GM23248 (cell line): ENCODE measurements at regions not wholly inside any gene's neighbourhood (a gene's known extent, or its start where the extent isn't known, plus 50 kb on each side); places are given as distances from the start of the nearest gene placed in this dataset. TPM values are rescaled to one million over a fixed set of nuclear protein-coding genes. Genes with fewer than 3 reads are reported as not detected.

Experiments
- DNase-seq: peaks from one replicate; pipeline ENCODE4 v3.0.0-alpha.2; 2015
- H2AFZ ChIP-seq: fragments of 200-600 bp; sonication (generic); 2 replicates; pipeline ENCODE4 v1.6.1; 2016; ENCODE audit warnings: antibody characterized with exemption
- H3F3A ChIP-seq: fragments of 200-600 bp; sonication (generic); 2 replicates; pipeline ENCODE4 v1.6.1; 2016; ENCODE audit warnings: mild to moderate bottlenecking, antibody characterized with exemption, mixed run types; ENCODE audit not compliant: insufficient read depth
- H3K27ac ChIP-seq: fragments of 200-600 bp; sonication (generic); 2 replicates; pipeline ENCODE4 v1.5.1; 2016; ENCODE audit warnings: mild to moderate bottlenecking
- H3K27me3 ChIP-seq: fragments of 200-600 bp; sonication (generic); replicated peaks from 2 replicates; pipeline ENCODE4 v1.6.1; 2016; ENCODE audit warnings: mild to moderate bottlenecking; ENCODE audit not compliant: insufficient read depth
- H3K36me3 ChIP-seq: fragments of 200-600 bp; sonication (generic); 2 replicates; pipeline ENCODE4 v1.6.1; 2016; ENCODE audit warnings: low read depth, mild to moderate bottlenecking
- H3K4me1 ChIP-seq: fragments of 200-600 bp; sonication (generic); 2 replicates; pipeline ENCODE4 v1.6.1; 2016; ENCODE audit warnings: mild to moderate bottlenecking; ENCODE audit not compliant: insufficient read depth
- H3K4me2 ChIP-seq: fragments of 200-600 bp; sonication (generic); one replicate; pipeline ENCODE4 v1.6.1; 2016; ENCODE audit warnings: mild to moderate bottlenecking; ENCODE audit not compliant: unreplicated experiment
- H3K4me3 ChIP-seq: fragments of 200-600 bp; sonication (generic); 2 replicates; pipeline ENCODE4 v1.5.1; 2016; ENCODE audit warnings: mild to moderate bottlenecking
- H3K79me2 ChIP-seq: fragments of 200-600 bp; sonication (generic); 2 replicates; pipeline ENCODE4 v1.6.1; 2016; ENCODE audit warnings: mild to moderate bottlenecking; ENCODE audit not compliant: insufficient read depth
- H3K9ac ChIP-seq: fragments of 200-600 bp; sonication (generic); 2 replicates; pipeline ENCODE4 v1.6.1; 2016; ENCODE audit warnings: mild to moderate bottlenecking
- H3K9me2 ChIP-seq: fragments of 200-600 bp; sonication (generic); 2 replicates; pipeline ENCODE4 v1.6.1; 2016; ENCODE audit warnings: mixed run types, mild to moderate bottlenecking, moderate library complexity; ENCODE audit not compliant: insufficient read depth
- H3K9me3 ChIP-seq: fragments of 200-600 bp; sonication (generic); one replicate; pipeline ENCODE4 v1.6.1; 2017; ENCODE audit warnings: low read depth
- H4K20me1 ChIP-seq: fragments of 200-600 bp; sonication (generic); 2 replicates; pipeline ENCODE4 v1.6.0; 2016; ENCODE audit not compliant: insufficient read depth
- EZH2 ChIP-seq: fragments of 200-600 bp; sonication (generic); IDR thresholded peaks from 2 replicates; pipeline ENCODE4 v1.6.1; 2018; ENCODE audit warnings: antibody characterized with exemption, mild to moderate bottlenecking; ENCODE audit not compliant: insufficient read depth, poor library complexity, severe bottlenecking
- EZH2phosphoT487 ChIP-seq: fragments of 200-600 bp; sonication (generic); IDR thresholded peaks from 2 replicates; pipeline ENCODE4 v1.6.1; 2018; ENCODE audit warnings: antibody characterized with exemption, moderate library complexity, mild to moderate bottlenecking, low read depth; ENCODE audit not compliant: insufficient read depth
- WGBS, 2 experiments: methylation state at CpG; one replicate each; pipeline ENCODE4 v1.1.6; 2015 to 2017; ENCODE audit warnings: low lambda C conversion rate in 2 of 2, low coverage in 1 of 2; ENCODE audit errors: missing lambda C conversion rate in 2 of 2; 5-methylcytosine and 5-hydroxymethylcytosine counted together
- in situ Hi-C: fragments of 300-500 bp; cut with MboI; formaldehyde crosslinking; loops from 2 replicates; pipeline ENCODE4 v1.15.0; 2020
- small RNA-seq: library from RNA; depleted of rRNA; stranded (forward); fragments of <200 nt; gene quantifications from one replicate; pipeline ENCODE3, GENCODE V24; 2014; ENCODE audit warnings: low read depth, low replicate concordance

GRCh38 chr12:33967760-33968159 lies 54.5 kb upstream of the ALG10 start:
- H3F3A ChIP-seq, result no peaks in the 10 kb centered on the region
- H3K36me3 ChIP-seq, result no peaks in the 10 kb centered on the region
- in situ Hi-C loops, result no loop called here
- no peak overlapping the region for H3K4me3 ChIP-seq
- no peak overlapping the region for H3K27ac ChIP-seq
- 5 to 7% methylated on average over 1 of the region's 1 CpG for WGBS, 2 experiments
- no peaks in the 10 kb centered on the region for H3K9me3 ChIP-seq
- H3K27me3 ChIP-seq, result no peaks in the 10 kb centered on the region
- no peak overlapping the region for H3K9ac ChIP-seq
- no peaks in the 10 kb centered on the region for H4K20me1 ChIP-seq
- no peaks in the 10 kb centered on the region for H3K4me1 ChIP-seq
- no peak overlapping the region for H3K4me2 ChIP-seq
- TF ChIP-seq EZH2 (no peak), EZH2phosphoT487 (no peak)
- H2AFZ ChIP-seq, result no peak overlapping the region
- H3K9me2 ChIP-seq, result no peaks in the 10 kb centered on the region
- H3K79me2 ChIP-seq, result no peaks in the 10 kb centered on the region
- no peak for DNase-seq

Small RNAs in the stretch of these regions (small RNA-seq; reads per million reads assigned to genes)
- gene RNU6-400P (not detected), gene RNU6-472P (not detected)
